ENCODE measurements at regions not wholly inside any gene's neighbourhood (a gene's known extent, or its start where the extent isn't known, plus 50 kb on each side); places are given as distances from the start of the nearest gene placed in this dataset.

DNA sequence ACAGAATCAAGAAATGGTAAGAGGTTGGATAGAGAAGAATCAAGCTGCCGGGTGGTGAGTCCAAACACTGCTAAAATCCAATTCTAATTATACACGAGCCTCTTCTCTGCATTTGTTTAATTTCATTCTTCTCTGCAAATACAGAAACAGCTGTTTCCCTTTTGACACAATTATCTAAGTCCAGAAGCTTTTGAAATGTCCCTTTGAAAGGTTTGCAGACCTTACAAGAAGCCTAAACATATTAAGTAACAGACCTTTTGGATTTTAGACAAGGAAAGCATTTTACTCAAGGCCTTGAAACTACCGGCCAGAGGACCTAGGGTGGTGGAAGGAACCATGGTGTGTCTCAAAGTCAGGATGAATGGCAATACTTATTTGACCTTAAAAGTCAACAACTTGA, 403.8 kb upstream of the ADAMTS9 start:
- Mint-ChIP-seq H3K4me1 (ENCODE audit: unreplicated experiment) (no peaks in the 10 kb centered on the region), H3K4me3 (ENCODE audit: unreplicated experiment) (no peak overlapping the region), H3K27me3 (ENCODE audit: unreplicated experiment) (no peaks in the 10 kb centered on the region), H3K36me3 (ENCODE audit: unreplicated experiment) (no peaks in the 10 kb centered on the region), H3K27ac (ENCODE audit: unreplicated experiment) (no peak overlapping the region), H3K9me3 (ENCODE audit: unreplicated experiment) (no peaks in the 10 kb centered on the region)
- no peak for DNase-seq (ENCODE audit: extremely low spot score, unreplicated experiment)
- TF ChIP-seq, protein P1, sequence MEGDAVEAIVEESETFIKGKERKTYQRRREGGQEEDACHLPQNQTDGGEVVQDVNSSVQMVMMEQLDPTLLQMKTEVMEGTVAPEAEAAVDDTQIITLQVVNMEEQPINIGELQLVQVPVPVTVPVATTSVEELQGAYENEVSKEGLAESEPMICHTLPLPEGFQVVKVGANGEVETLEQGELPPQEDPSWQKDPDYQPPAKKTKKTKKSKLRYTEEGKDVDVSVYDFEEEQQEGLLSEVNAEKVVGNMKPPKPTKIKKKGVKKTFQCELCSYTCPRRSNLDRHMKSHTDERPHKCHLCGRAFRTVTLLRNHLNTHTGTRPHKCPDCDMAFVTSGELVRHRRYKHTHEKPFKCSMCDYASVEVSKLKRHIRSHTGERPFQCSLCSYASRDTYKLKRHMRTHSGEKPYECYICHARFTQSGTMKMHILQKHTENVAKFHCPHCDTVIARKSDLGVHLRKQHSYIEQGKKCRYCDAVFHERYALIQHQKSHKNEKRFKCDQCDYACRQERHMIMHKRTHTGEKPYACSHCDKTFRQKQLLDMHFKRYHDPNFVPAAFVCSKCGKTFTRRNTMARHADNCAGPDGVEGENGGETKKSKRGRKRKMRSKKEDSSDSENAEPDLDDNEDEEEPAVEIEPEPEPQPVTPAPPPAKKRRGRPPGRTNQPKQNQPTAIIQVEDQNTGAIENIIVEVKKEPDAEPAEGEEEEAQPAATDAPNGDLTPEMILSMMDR (IDR thresholded peaks at IDR 0.05) = no peak

DNA sequence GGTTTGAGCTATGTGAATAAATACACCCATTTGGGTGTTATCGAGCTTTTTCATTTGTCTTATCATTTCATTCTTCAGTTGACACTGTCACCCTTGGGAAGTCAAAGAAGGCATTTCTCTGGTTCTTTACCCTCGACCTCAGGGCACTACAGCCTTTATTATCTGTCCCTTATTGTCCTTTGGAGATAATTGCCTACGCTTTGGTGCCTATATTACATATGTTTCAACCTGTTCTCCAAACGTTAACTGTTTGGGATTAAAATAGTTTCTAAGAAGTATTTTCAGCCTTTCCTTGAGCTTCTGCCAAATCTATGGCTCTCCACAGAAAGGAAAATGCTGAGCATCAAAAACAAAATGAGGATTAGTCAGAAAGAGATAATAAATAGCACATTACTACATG, 395.4 kb upstream of the ADAMTS9 start:
- DNase-seq (ENCODE audit: extremely low spot score, unreplicated experiment) = no peak
- Mint-ChIP-seq H3K36me3 (ENCODE audit: unreplicated experiment) (no peaks in the 10 kb centered on the region), H3K4me1 (ENCODE audit: unreplicated experiment) (no peaks in the 10 kb centered on the region), H3K27me3 (ENCODE audit: unreplicated experiment) (peaks cover 9% of the 10 kb centered on the region), H3K27ac (ENCODE audit: unreplicated experiment) (no peak overlapping the region), H3K9me3 (ENCODE audit: unreplicated experiment) (no peaks in the 10 kb centered on the region), H3K4me3 (ENCODE audit: unreplicated experiment) (no peak overlapping the region)
- TF ChIP-seq, protein P1 (IDR thresholded peaks at IDR 0.05) = no peak

DNA sequence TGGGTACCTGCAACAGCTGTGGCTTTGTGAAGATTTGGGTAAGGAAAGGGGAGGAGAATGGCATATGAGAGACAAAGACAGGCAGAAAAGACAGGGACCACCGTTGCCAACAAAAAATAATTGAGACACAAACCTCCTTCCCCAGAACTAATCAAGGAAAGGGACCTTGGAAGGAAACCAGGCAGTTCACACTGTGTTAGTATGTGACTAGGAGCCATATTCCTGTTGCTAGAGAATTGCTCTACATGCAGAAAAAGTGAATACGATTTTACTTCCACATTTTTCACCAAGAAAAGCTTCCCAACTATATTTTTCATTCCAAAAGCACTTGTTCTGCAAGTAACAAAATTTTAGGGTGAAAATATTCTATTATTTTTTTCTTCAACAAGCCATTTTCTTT, 393.7 kb upstream of the ADAMTS9 start:
- Mint-ChIP-seq H3K4me1 (ENCODE audit: unreplicated experiment) (no peaks in the 10 kb centered on the region), H3K36me3 (ENCODE audit: unreplicated experiment) (no peaks in the 10 kb centered on the region), H3K9me3 (ENCODE audit: unreplicated experiment) (peaks cover 4% of the 10 kb centered on the region), H3K4me3 (ENCODE audit: unreplicated experiment) (no peak overlapping the region), H3K27me3 (ENCODE audit: unreplicated experiment) (peaks cover 14% of the 10 kb centered on the region), H3K27ac (ENCODE audit: unreplicated experiment) (no peak overlapping the region)
- TF ChIP-seq, protein P1 (IDR thresholded peaks at IDR 0.05) = no peak
- no peak for DNase-seq (ENCODE audit: extremely low spot score, unreplicated experiment)

DNA sequence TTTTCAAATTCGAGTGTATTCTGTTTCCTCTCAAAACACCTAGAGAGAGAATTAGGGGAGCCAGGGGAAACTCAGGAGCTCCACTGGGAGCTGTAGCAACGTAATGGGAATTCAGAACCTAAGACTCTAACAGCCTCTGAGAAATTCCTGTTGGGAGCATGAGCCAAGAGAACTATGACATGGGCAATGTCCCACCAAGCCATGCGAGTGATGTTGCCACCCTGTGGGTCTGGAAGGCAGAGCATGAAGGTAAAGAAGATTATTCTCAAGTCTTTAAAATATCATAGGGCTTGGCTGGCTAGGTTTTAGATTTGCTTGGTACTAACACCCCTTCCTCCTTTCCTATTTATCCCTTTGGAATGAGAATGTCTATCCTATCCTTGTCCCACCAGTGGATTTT, 392.6 kb upstream of the ADAMTS9 start:
- H3K9me3 Mint-ChIP-seq (ENCODE audit: unreplicated experiment) = peaks cover 10% of the 10 kb centered on the region
- no peaks in the 10 kb centered on the region for H3K4me1 Mint-ChIP-seq (ENCODE audit: unreplicated experiment)
- no peak overlapping the region for H3K27ac Mint-ChIP-seq (ENCODE audit: unreplicated experiment)
- no peak overlapping the region for H3K4me3 Mint-ChIP-seq (ENCODE audit: unreplicated experiment)
- H3K27me3 Mint-ChIP-seq (ENCODE audit: unreplicated experiment) = peaks cover 14% of the 10 kb centered on the region
- no peak for DNase-seq (ENCODE audit: extremely low spot score, unreplicated experiment)
- no peaks in the 10 kb centered on the region for H3K36me3 Mint-ChIP-seq (ENCODE audit: unreplicated experiment)
- TF ChIP-seq, protein P1 (IDR thresholded peaks at IDR 0.05) = peak; percentile 9

DNA sequence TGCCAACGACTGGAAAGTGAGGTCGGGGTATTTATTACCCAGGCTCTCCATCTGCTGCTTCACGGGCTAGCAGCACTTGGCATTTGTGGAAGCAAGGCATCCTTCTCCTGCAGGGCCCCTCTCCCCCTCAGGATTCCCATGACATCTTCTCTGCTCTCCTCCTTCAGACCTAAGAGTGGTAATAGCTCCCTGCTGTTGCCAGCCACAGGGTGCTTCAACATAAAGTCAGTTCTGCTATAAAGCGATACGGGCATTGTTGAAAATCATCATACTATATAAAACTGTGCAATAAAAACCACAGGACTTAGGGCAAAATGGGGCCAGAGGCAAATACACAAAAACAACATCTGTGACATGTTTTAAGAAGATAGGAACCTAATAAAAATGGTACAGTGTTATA, 391.8 kb upstream of the ADAMTS9 start:
- no peak for DNase-seq (ENCODE audit: extremely low spot score, unreplicated experiment)
- peaks cover 10% of the 10 kb centered on the region for H3K9me3 Mint-ChIP-seq (ENCODE audit: unreplicated experiment)
- no peak overlapping the region for H3K4me3 Mint-ChIP-seq (ENCODE audit: unreplicated experiment)
- no peaks in the 10 kb centered on the region for H3K4me1 Mint-ChIP-seq (ENCODE audit: unreplicated experiment)
- TF ChIP-seq, protein P1 (IDR thresholded peaks at IDR 0.05) = no peak
- H3K36me3 Mint-ChIP-seq (ENCODE audit: unreplicated experiment) = no peaks in the 10 kb centered on the region
- H3K27me3 Mint-ChIP-seq (ENCODE audit: unreplicated experiment) = peaks cover 14% of the 10 kb centered on the region
- no peak overlapping the region for H3K27ac Mint-ChIP-seq (ENCODE audit: unreplicated experiment)

Measured in osteocyte (in vitro differentiated cells).